COLO668 (cell line): ENCODE measurements at regions not wholly inside any gene's neighbourhood (a gene's known extent, or its start where the extent isn't known, plus 50 kb on each side); places are given as distances from the start of the nearest gene placed in this dataset.

Experiments used
- DNase-seq: peaks from one replicate; lab custom pipeline; 2025; ENCODE audit not compliant: unreplicated experiment; lab: John Stamatoyannopoulos, UW

DNA sequence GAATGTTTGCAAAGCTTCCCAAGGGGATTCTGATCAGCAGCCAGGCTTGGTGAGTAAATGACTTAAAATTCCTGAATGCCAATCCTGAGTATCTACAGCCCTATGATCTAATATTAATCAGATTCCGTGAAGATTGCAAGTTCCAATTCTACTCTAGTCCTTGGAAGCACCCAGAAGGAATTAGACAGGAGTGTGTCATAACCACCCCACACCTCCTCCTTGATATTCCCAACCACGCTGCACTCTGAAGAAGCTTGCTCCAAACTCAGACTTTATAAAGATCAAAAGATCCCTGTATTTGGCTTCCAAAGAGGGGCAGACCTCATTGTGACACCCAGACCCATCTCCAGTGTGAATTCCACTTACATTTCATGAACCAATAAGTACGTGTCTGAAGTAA, 306.0 kb downstream of the BCL11B start:
- no peak for DNase-seq

- DNase-seq = no peak
Observed at GRCh38 chr14:98966475-98967162, 305.4 kb downstream of the BCL11B start.

GRCh38 chr14:98974113-98974512, 297.9 kb downstream of the BCL11B start:
- no peak for DNase-seq

DNA sequence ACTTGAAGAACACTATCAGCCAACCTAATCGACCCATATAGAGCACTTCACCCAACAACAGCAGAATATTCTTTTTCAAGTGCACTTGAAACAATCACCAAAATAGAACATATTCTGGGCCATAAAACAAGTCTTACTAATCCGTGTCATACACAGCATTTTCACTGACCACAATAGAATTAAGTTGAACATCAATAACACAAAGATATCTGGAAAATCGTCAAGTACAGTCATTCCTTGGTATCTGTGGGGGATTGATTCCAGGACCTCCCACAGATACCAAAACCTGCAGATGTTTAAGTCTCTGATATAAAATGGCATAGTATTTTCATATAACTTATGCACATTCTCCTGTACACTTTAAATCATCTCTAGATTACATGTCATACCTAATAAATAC, 295.7 kb downstream of the BCL11B start:
- DNase-seq = no peak

- no peak for DNase-seq
Observed at GRCh38 chr14:98977451-98977850, 294.5 kb downstream of the BCL11B start.

DNA sequence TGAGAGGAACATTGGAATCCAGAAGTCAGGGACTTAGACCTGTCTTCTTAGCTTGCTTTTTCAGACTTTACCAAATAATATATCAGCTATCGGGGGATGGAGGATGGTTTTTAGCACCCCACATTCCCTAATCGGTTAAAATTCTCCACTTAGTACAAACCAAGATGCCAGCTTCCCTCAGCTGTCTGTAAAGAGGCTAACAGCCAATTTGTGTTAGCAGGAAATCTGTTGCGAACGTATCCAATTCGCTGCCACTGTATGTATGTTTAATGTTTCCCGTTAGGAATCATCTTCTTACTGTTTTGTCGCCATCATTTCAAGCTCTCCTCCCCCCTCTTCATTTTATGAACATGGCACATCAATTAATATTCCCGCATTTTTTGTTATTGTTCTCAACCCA, 289.0 kb downstream of the BCL11B start:
- DNase-seq = no peak

GRCh38 chr14:98984027-98984718, 287.8 kb downstream of the BCL11B start:
- no peak for DNase-seq

- no peak for DNase-seq
Observed at GRCh38 chr14:98984719-98985041, 287.3 kb downstream of the BCL11B start.

GRCh38 chr14:98993818-98994217, 278.2 kb downstream of the BCL11B start:
- no peak for DNase-seq

GRCh38 chr14:98994561-98994960, 277.4 kb downstream of the BCL11B start:
- no peak for DNase-seq

GRCh38 chr14:98997526-98998205, 274.3 kb downstream of the BCL11B start:
- no peak for DNase-seq

- DNase-seq = no peak
Observed at GRCh38 chr14:98999345-98999744, 272.7 kb downstream of the BCL11B start.

GRCh38 chr14:98999901-99000300, 272.1 kb downstream of the BCL11B start:
- DNase-seq = no peak

DNA sequence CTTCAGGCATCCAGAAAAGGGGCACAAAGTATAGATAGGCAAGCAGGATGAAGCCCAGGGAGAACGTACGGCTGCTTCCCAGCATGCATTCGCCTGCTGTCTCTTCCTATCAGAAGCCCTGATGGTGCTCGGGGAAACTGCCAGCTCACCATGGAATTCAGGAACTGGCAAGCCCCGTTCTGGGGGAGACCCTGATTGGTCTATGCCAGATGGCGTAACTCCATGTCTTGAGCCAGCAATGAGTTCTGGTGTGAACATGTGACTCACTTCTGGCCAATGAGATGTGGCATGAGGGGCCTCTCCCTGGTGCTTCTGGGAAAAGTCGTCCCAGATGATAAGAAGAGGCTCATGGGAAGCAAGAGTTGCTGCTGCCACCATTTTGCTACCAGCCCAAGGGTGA, 270.8 kb downstream of the BCL11B start:
- no peak for DNase-seq

DNA sequence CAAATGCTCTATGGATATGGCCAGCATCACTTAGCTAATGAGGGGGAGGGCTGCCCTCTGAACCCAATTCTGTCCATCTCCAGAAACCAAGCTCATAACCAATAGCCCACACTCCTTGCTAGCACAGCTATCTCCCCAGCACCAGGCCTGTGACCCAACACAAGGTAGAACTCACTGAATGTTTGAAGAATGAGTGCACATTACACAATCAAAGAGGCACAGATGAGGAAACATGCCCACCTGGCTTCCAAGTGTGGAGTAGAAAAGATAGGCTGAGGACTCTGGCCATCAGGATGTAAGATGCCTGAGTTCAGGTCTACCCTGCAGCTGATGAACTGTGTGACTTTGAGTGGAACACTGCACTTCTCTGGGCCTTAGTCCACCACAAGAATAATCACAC, 268.4 kb downstream of the BCL11B start:
- DNase-seq = no peak

GRCh38 chr14:99004112-99004511, 267.9 kb downstream of the BCL11B start:
- no peak for DNase-seq

GRCh38 chr14:99006276-99006675, 265.7 kb downstream of the BCL11B start:
- no peak for DNase-seq

GRCh38 chr14:99007795-99008194, 264.2 kb downstream of the BCL11B start:
- DNase-seq = no peak

- DNase-seq = no peak
Observed at GRCh38 chr14:99009871-99010270, 262.1 kb downstream of the BCL11B start.

DNA sequence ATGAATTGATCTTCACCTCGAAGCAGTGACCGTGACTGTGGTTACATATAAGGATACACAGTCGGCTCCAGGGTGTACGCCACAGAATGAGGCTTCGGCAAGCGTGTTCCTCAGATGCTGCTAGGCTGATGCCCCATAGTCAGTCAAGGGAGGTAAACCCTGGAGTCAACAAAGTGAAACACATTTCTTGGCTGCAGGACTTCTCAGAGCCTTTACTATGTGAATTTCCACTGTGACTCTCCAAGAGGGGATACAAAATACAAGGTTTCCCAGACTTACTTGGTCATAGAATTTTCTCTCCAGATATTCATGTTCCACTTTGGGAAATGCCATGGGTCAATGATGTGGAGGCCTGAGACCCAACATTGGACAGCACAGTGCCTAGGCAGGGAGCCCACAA, 260.6 kb downstream of the BCL11B start:
- no peak for DNase-seq

- no peak for DNase-seq
Observed at GRCh38 chr14:99012703-99013102, 259.3 kb downstream of the BCL11B start.

- DNase-seq = no peak
Observed at GRCh38 chr14:99015833-99016232, 256.2 kb downstream of the BCL11B start.
